HG03432 (cell line): ENCODE measurements at regions not wholly inside any gene's neighbourhood (a gene's known extent, or its start where the extent isn't known, plus 50 kb on each side); places are given as distances from the start of the nearest gene placed in this dataset.

Experiments used
- ATAC-seq: cut with Tn5 transposase; IDR thresholded peaks from one replicate; pipeline ENCODE4 v1.9.1; 2021; ENCODE audit warnings: mild to moderate bottlenecking, moderate library complexity; ENCODE audit not compliant: unreplicated experiment

- ATAC-seq: no peak
Measured at GRCh38 chr7:42987648-42988214, 55.6 kb downstream of the MRPL32 start.

GRCh38 chr7:42991024-42991423, 58.8 kb downstream of the MRPL32 start:
- ATAC-seq: no peak

GRCh38 chr7:42991913-42992591, 59.9 kb downstream of the MRPL32 start:
- ATAC-seq: no peak

- ATAC-seq: no peak
Measured at GRCh38 chr7:42993038-42993437, 60.9 kb downstream of the MRPL32 start.

GRCh38 chr7:42994096-42994495, 61.9 kb downstream of the MRPL32 start:
- ATAC-seq: no peak

- ATAC-seq: no peak
Measured at GRCh38 chr7:42997611-42998010, 65.4 kb downstream of the MRPL32 start.

- no peak for ATAC-seq
Measured at GRCh38 chr7:43004082-43004481, 71.9 kb downstream of the MRPL32 start.

- ATAC-seq: no peak
Measured at GRCh38 chr7:43006008-43006407, 73.8 kb downstream of the MRPL32 start.

- ATAC-seq: no peak
Measured at GRCh38 chr7:43010061-43010460, 77.9 kb downstream of the MRPL32 start.

- no peak for ATAC-seq
Measured at GRCh38 chr7:43011879-43012278, 79.7 kb downstream of the MRPL32 start.

- no peak for ATAC-seq
Measured at GRCh38 chr7:43014406-43014805, 82.2 kb downstream of the MRPL32 start.

- ATAC-seq: no peak
Measured at GRCh38 chr7:43015301-43015700, 83.1 kb downstream of the MRPL32 start.

- no peak for ATAC-seq
Measured at GRCh38 chr7:43018446-43018845, 86.3 kb downstream of the MRPL32 start.

- ATAC-seq: no peak
Measured at GRCh38 chr7:43021431-43021830, 89.3 kb downstream of the MRPL32 start.

GRCh38 chr7:43022008-43022407, 89.8 kb downstream of the MRPL32 start:
- ATAC-seq: no peak

GRCh38 chr7:43033369-43033768, 79.1 kb upstream of the HECW1 start:
- ATAC-seq: no peak

- no peak for ATAC-seq
Measured at GRCh38 chr7:43034535-43035002, 77.9 kb upstream of the HECW1 start.

GRCh38 chr7:43037531-43037930, 74.9 kb upstream of the HECW1 start:
- no peak for ATAC-seq

- ATAC-seq: no peak
Measured at GRCh38 chr7:43038254-43038653, 74.2 kb upstream of the HECW1 start.

GRCh38 chr7:43039346-43039745, 73.1 kb upstream of the HECW1 start:
- ATAC-seq: no peak

GRCh38 chr7:43040461-43040860, 72.0 kb upstream of the HECW1 start:
- no peak for ATAC-seq

GRCh38 chr7:43041105-43041504, 71.3 kb upstream of the HECW1 start:
- no peak for ATAC-seq

GRCh38 chr7:43041724-43042123, 70.7 kb upstream of the HECW1 start:
- ATAC-seq: no peak
